OCI-LY7 (cell line): ENCODE measurements at regions not wholly inside any gene's neighbourhood (a gene's known extent, or its start where the extent isn't known, plus 50 kb on each side); places are given as distances from the start of the nearest gene placed in this dataset.

Experiments used
- BruUV-seq: library from RNA; stranded (reverse); fragments of 400-500 nt; replicated peaks from 2 replicates; lab custom pipeline; 2021; lab: Mats Ljungman, UMichigan
- CTCF ChIA-PET: fragments of 300-600 bp; sonication (Branson Sonifier 250); formaldehyde crosslinking; loops from one replicate; lab custom pipeline; 2022; ENCODE audit warnings: antibody characterized with exemption; ENCODE audit not compliant: unreplicated experiment; lab: Charles Lee
- POLR2A ChIA-PET: fragments of 300-600 bp; sonication (Branson Sonifier 250); formaldehyde crosslinking; loops from one replicate; lab custom pipeline; 2022; ENCODE audit warnings: antibody characterized with exemption; lab: Charles Lee
- DNase-seq: peaks from one replicate; pipeline ENCODE4 v3.0.0-alpha.2; 2015; ENCODE audit warnings: low spot score
- H2AFZ ChIP-seq: fragments of 200-600 bp; sonication (generic), shearing (Covaris generic); 2 replicates; pipeline ENCODE4 v1.6.1; 2014; ENCODE audit warnings: mild to moderate bottlenecking, antibody characterized with exemption, low read length, moderate library complexity
- H3K27ac ChIP-seq: fragments of 200-600 bp; sonication (generic); 2 replicates; pipeline ENCODE4 v1.5.1; 2014; ENCODE audit warnings: mixed run types, low read depth, mild to moderate bottlenecking, moderate library complexity, low read length, inconsistent platforms; ENCODE audit not compliant: poor library complexity, severe bottlenecking
- H3K36me3 ChIP-seq: fragments of 200-600 bp; sonication (generic); 2 replicates; pipeline ENCODE4 v1.6.1; 2014; ENCODE audit warnings: mild to moderate bottlenecking, antibody characterized with exemption, low read length, moderate library complexity, mixed read lengths; ENCODE audit not compliant: insufficient read depth
- H3K4me1 ChIP-seq: fragments of 200-600 bp; sonication (generic); 2 replicates; pipeline ENCODE4 v1.5.1; 2014; ENCODE audit warnings: mild to moderate bottlenecking, low read length; ENCODE audit not compliant: insufficient read depth, poor library complexity, severe bottlenecking
- H3K4me2 ChIP-seq: fragments of 200-600 bp; sonication (generic); 2 replicates; pipeline ENCODE4 v1.6.1; 2014; ENCODE audit warnings: mild to moderate bottlenecking, low read length
- H3K4me3 ChIP-seq: fragments of 200-600 bp; sonication (generic); 2 replicates; pipeline ENCODE4 v1.5.1; 2014; ENCODE audit warnings: mild to moderate bottlenecking, low read depth, low read length; ENCODE audit not compliant: poor library complexity, severe bottlenecking
- H3K79me2 ChIP-seq: fragments of 200-600 bp; sonication (generic); 2 replicates; pipeline ENCODE4 v1.6.1; 2016; ENCODE audit warnings: low read depth, mild to moderate bottlenecking, low read length, moderate library complexity, mixed read lengths; ENCODE audit not compliant: insufficient read depth
- H3K9me2 ChIP-seq: fragments of 200-600 bp; sonication (generic); 2 replicates; pipeline ENCODE4 v1.6.1; 2016; ENCODE audit warnings: mild to moderate bottlenecking, low read length, mixed read lengths; ENCODE audit not compliant: insufficient read depth
- H3K9me3 ChIP-seq: fragments of 200-600 bp; sonication (generic); 2 replicates; pipeline ENCODE4 v1.6.1; 2014; ENCODE audit warnings: mild to moderate bottlenecking, mixed run types, low read length, mixed read lengths
- H4K20me1 ChIP-seq: fragments of 200-600 bp; sonication (generic); 2 replicates; pipeline ENCODE4 v1.6.1; 2014; ENCODE audit warnings: mild to moderate bottlenecking, antibody characterized with exemption, low read length, moderate library complexity, mixed read lengths; ENCODE audit not compliant: insufficient read depth
- CTCF ChIP-seq: fragments of 200-600 bp; sonication (generic); conservative IDR thresholded peaks from 2 replicates; pipeline ENCODE4 v1.5.1; 2014; ENCODE audit warnings: mild to moderate bottlenecking, antibody characterized with exemption, low read length, moderate library complexity, mixed read lengths
- EZH2phosphoT487 ChIP-seq: fragments of 200-600 bp; sonication (generic); IDR thresholded peaks from 2 replicates; pipeline ENCODE4 v1.6.1; 2018; ENCODE audit warnings: low read depth, borderline replicate concordance, mild to moderate bottlenecking, mixed run types, antibody characterized with exemption, low read length, moderate library complexity, mixed read lengths
- intact Hi-C: fragments of 100-400 bp; cut with micrococcal nuclease; formaldehyde crosslinking; loops from one replicate; pipeline ENCODE4 v1.10.0; 2022; ENCODE audit not compliant: unreplicated experiment

- H3K4me2 ChIP-seq = no peak overlapping the region
- POLR2A ChIA-PET = no interaction called here
- BruUV-seq = no TSS peak
- CTCF ChIA-PET = no interaction called here
- H4K20me1 ChIP-seq = no peaks in the 10 kb centered on the region
- peaks cover 15% of the 10 kb centered on the region for H3K4me1 ChIP-seq
- H3K36me3 ChIP-seq = no peaks in the 10 kb centered on the region
- intact Hi-C loops = no loop called here
- H3K9me3 ChIP-seq = no peaks in the 10 kb centered on the region
- H3K9me2 ChIP-seq = no peaks in the 10 kb centered on the region
- H3K4me3 ChIP-seq = no peak overlapping the region
- no peak for DNase-seq
- TF ChIP-seq CTCF = no peak
- no peak for TF ChIP-seq EZH2phosphoT487
- H3K27ac ChIP-seq = no peak overlapping the region
- no peaks in the 10 kb centered on the region for H3K79me2 ChIP-seq
- H2AFZ ChIP-seq = no peak overlapping the region
Measured at GRCh38 chr7:69426705-69427104, 171.6 kb upstream of the AUTS2 start.

- Histone ChIP-seq H3K4me3 (no peak overlapping the region), H3K36me3 (no peaks in the 10 kb centered on the region), H4K20me1 (no peaks in the 10 kb centered on the region), H3K9me2 (no peaks in the 10 kb centered on the region), H3K4me2 (no peak overlapping the region), H3K79me2 (no peaks in the 10 kb centered on the region), H3K9me3 (no peaks in the 10 kb centered on the region), H3K4me1 (peaks cover 17% of the 10 kb centered on the region), H3K27ac (no peak overlapping the region), H2AFZ (no peak overlapping the region)
- BruUV-seq = no TSS peak
- CTCF ChIA-PET = no interaction called here
- POLR2A ChIA-PET = no interaction called here
- no peak for DNase-seq
- no peak for TF ChIP-seq CTCF
- no peak for TF ChIP-seq EZH2phosphoT487
- intact Hi-C loops = no loop called here
Measured at GRCh38 chr7:69428089-69428488, 170.2 kb upstream of the AUTS2 start.

GRCh38 chr7:69429911-69430383, 168.3 kb upstream of the AUTS2 start:
- Histone ChIP-seq H3K4me3 (no peak overlapping the region), H2AFZ (no peak overlapping the region), H3K36me3 (no peaks in the 10 kb centered on the region), H3K4me1 (peaks cover 28% of the 10 kb centered on the region), H3K4me2 (no peak overlapping the region), H4K20me1 (no peaks in the 10 kb centered on the region), H3K79me2 (no peaks in the 10 kb centered on the region), H3K9me3 (no peaks in the 10 kb centered on the region), H3K9me2 (no peaks in the 10 kb centered on the region), H3K27ac (no peak overlapping the region)
- TF ChIP-seq CTCF (no peak), EZH2phosphoT487 (no peak)
- no TSS peak for BruUV-seq
- POLR2A ChIA-PET = interaction anchor here (1.1 to 1.3 kb wide), 2 partner anchors 13 to 15 kb away, joined by 3 to 6 read pairs; no protein-coding TSS in a partner anchor
- no peak for DNase-seq
- CTCF ChIA-PET = interaction anchor here (1.0 kb wide), 2 partner anchors 25 to 59 kb away, joined by 3 read pairs; no protein-coding TSS in a partner anchor
- intact Hi-C loops = no loop called here
